Adrenal gland (tissue), 5 donors: ENCODE measurements at regions not wholly inside any gene's neighbourhood (a gene's known extent, or its start where the extent isn't known, plus 50 kb on each side); places are given as distances from the start of the nearest gene placed in this dataset.
"Not testable (repeated sequence)": the region's sequence is repeated elsewhere in the genome, so short reads cannot be mapped to it uniquely, and the experiment has no call there.

Source experiments
- POLR2A ChIP-seq, 2 donors: fragments of 450-650 bp; IDR thresholded peaks; one replicate each; pipeline ENCODE4 v1.6.1; 2017; ENCODE audit warnings: antibody characterized with exemption in 2 of 2, mild to moderate bottlenecking in 2 of 2, moderate library complexity in 1 of 2
- TF ChIP-seq, protein P1 (sequence below), 6 experiments: fragments of 450-650 bp in 4 of 6; fragments of 200-600 bp in 2 of 6; sonication (generic) in 1 of 6; IDR thresholded peaks; 1 replicate in 5 of 6; 2 replicates in 1 of 6; pipeline versions ENCODE4 v1.5.1 to v1.8.0; 2016 to 2021; ENCODE audit warnings: antibody characterized with exemption in 6 of 6, mild to moderate bottlenecking in 2 of 6, moderate library complexity in 1 of 6
- donor health status: DM: no; HTN: no; CAD: no.

DNA sequence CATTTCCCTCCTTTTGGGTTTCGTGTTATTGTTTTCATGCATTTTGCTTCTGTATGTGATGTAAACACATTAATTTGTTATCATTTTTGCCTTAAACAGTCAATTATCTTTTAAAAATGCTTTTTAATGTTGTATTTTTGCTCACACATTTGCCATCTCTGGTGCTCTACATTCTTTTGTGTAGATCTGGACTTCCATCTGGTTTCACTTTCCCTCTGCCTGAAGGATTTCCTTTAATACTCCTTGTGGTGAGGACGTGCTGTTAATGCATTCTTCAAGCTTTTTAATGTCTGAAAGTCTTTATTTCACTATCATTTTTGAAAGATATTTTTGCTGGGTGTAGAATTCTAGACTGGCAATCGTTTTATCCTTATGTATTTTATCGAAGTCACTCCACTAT is 3945.9 kb upstream of the OR11H1 start:
- TF ChIP-seq, protein P1, sequence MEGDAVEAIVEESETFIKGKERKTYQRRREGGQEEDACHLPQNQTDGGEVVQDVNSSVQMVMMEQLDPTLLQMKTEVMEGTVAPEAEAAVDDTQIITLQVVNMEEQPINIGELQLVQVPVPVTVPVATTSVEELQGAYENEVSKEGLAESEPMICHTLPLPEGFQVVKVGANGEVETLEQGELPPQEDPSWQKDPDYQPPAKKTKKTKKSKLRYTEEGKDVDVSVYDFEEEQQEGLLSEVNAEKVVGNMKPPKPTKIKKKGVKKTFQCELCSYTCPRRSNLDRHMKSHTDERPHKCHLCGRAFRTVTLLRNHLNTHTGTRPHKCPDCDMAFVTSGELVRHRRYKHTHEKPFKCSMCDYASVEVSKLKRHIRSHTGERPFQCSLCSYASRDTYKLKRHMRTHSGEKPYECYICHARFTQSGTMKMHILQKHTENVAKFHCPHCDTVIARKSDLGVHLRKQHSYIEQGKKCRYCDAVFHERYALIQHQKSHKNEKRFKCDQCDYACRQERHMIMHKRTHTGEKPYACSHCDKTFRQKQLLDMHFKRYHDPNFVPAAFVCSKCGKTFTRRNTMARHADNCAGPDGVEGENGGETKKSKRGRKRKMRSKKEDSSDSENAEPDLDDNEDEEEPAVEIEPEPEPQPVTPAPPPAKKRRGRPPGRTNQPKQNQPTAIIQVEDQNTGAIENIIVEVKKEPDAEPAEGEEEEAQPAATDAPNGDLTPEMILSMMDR (IDR thresholded peaks at IDR 0.05), result not testable (repeated sequence)
- TF ChIP-seq POLR2A (IDR thresholded peaks at IDR 0.05), result not testable (repeated sequence)
